DMS 273 treated with DMSO at 0.1 percent for 48 hours (cell line): ENCODE measurements at regions not wholly inside any gene's neighbourhood (a gene's known extent, or its start where the extent isn't known, plus 50 kb on each side); places are given as distances from the start of the nearest gene placed in this dataset.
"Not testable (repeated sequence)": the region's sequence is repeated elsewhere in the genome, so short reads cannot be mapped to it uniquely, and the experiment has no call there.

ENCODE experiments used
- DNase-seq: peaks from one replicate; lab custom pipeline; 2025; lab: John Stamatoyannopoulos, UW

GRCh38 chr4:107468156-107468555 lies 251.9 kb downstream of the PAPSS1 start:
- no peak for DNase-seq

GRCh38 chr4:107467461-107467860 lies 252.6 kb downstream of the PAPSS1 start:
- DNase-seq: no peak

- DNase-seq: no peak
These were observed 261.8 kb downstream of the PAPSS1 start for GRCh38 chr4:107458194-107458593.

GRCh38 chr4:107453987-107454386 lies 266.0 kb downstream of the PAPSS1 start:
- no peak for DNase-seq

- DNase-seq: no peak
These were observed 267.1 kb downstream of the PAPSS1 start for GRCh38 chr4:107452717-107453630.

- DNase-seq: no peak
These were observed 270.2 kb downstream of the PAPSS1 start for GRCh38 chr4:107449611-107450369.

- DNase-seq: no peak
These were observed 277.4 kb downstream of the PAPSS1 start for GRCh38 chr4:107442538-107443111.

GRCh38 chr4:107439401-107439800 lies 280.6 kb downstream of the PAPSS1 start:
- no peak for DNase-seq

- not testable (repeated sequence) for DNase-seq
These were observed 283.6 kb downstream of the PAPSS1 start for GRCh38 chr4:107436471-107436870.

GRCh38 chr4:107432451-107432850 lies 287.6 kb downstream of the PAPSS1 start:
- DNase-seq: no peak

GRCh38 chr4:107423677-107424405 lies 296.2 kb downstream of the PAPSS1 start:
- no peak for DNase-seq

GRCh38 chr4:107419536-107419935 lies 300.5 kb downstream of the PAPSS1 start:
- not testable (repeated sequence) for DNase-seq

GRCh38 chr4:107419052-107419451 lies 301.0 kb downstream of the PAPSS1 start:
- DNase-seq: no peak

- DNase-seq: not testable (repeated sequence)
These were observed 304.5 kb downstream of the PAPSS1 start for GRCh38 chr4:107415490-107415889.

- DNase-seq: not testable (repeated sequence)
These were observed 310.2 kb downstream of the PAPSS1 start for GRCh38 chr4:107409872-107410271.

GRCh38 chr4:107408968-107409367 lies 311.1 kb downstream of the PAPSS1 start:
- no peak for DNase-seq

GRCh38 chr4:107404591-107405300 lies 315.3 kb downstream of the PAPSS1 start:
- DNase-seq: no peak

- DNase-seq: no peak
These were observed 317.7 kb downstream of the PAPSS1 start for GRCh38 chr4:107402291-107402690.

GRCh38 chr4:107392951-107393350 lies 327.1 kb downstream of the PAPSS1 start:
- DNase-seq: no peak

- DNase-seq: no peak
These were observed 327.7 kb downstream of the PAPSS1 start for GRCh38 chr4:107392380-107392779.

GRCh38 chr4:107391630-107392028 lies 328.4 kb downstream of the PAPSS1 start:
- no peak for DNase-seq
